GM12892 (cell line): ENCODE measurements at regions not wholly inside any gene's neighbourhood (a gene's known extent, or its start where the extent isn't known, plus 50 kb on each side); places are given as distances from the start of the nearest gene placed in this dataset.

Experiments
- DNase-seq: peaks from one replicate; pipeline ENCODE4 v3.0.0; 2011; ENCODE audit not compliant: insufficient read length
- FAIRE-seq: peaks from 2 replicates; lab custom pipeline; 2011; peaks lifted over from hg19 to GRCh38; lab: Jason Lieb, UNC
- POLR2A ChIP-seq: IDR thresholded peaks from 2 replicates; pipeline ENCODE4 v1.6.1; 2011; ENCODE audit warnings: low read depth, low read length, control low read depth
- POLR2AphosphoS5 ChIP-seq: IDR thresholded peaks from 2 replicates; pipeline ENCODE4 v1.6.1; 2011; ENCODE audit warnings: low read depth, low read length, control low read depth
- TAF1 ChIP-seq: IDR thresholded peaks from 2 replicates; pipeline ENCODE4 v1.6.1; 2011; ENCODE audit warnings: low read depth, mild to moderate bottlenecking, control low read depth, low read length, borderline replicate concordance

DNA sequence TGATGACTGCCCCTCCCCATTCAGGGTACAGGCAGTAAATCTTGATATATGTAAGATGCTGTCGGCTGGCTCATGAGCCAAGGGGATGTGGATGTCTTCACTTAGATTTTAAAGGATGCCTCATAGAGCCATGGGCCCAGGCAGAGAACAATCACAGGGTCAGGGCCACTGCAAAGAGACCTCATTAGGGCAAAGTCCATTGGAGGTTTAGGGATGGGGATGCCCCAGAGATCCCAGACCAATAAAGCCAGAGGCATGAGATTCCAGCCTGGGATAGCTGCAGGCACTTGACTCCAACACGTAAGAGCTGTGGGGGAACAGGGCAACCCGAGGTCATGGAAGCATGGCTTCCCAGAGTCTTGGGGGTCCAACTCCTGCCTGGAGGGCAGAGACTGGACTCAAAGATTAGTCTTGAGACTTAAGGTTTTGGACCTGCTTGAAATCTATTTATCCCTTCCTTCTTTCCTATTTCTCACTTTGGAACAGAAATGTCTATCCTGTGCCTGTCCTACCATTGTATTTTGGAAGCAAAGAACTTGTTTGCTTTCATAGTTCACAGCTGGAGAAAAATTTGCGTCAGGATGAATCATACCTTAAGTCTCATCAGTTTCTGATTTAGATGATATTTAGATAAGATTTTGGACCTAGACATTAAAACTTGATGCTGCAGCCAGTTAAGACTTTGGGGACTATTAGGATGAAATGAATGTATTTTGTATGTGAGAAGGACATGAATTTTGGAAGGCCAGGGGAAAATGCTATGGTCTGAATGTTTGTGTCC is 101.3 kb upstream of the ADRA1B start:
- TF ChIP-seq POLR2A = no peak
- TF ChIP-seq POLR2AphosphoS5 = no peak
- TF ChIP-seq TAF1 = no peak
- no peak for FAIRE-seq
- no peak for DNase-seq

DNA sequence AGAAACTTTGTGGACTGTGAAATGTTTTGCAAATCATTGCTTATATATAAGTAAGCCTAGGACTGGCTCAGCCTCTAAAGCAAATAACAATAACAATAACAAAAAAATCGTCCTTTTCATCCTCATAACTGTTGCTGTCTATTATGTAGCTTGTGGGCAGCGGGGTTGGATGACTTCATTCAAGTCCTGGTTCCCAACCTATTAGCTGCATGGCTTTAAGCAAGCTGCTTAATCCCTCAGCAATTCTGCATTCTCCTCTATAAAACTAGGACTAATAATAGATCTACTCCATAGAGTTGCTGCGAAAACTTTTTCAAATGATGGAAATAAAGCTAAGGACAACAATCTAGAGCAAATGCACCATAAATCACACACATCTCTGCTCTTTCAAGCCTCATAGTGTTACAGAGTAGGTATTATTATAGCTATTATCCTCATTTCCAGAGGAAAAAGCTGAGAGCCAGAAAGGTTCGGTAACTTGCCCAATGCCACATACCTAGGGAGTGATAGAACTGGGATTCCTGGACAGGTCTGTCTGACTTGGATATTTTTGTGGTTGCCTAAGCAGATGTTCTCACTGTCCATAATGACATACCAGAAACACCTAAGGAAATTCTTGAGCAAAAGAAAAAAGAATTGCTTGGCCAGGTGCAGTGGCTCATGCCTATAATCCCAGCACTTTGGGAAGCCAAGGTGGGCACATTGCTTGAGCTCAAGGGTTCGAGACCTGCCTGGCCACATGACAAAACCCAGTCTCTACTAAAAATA is 98.8 kb upstream of the ADRA1B start:
- DNase-seq = no peak
- no peak for FAIRE-seq
- TF ChIP-seq POLR2AphosphoS5 (no peak), TAF1 (no peak), POLR2A (no peak)

- FAIRE-seq = no peak
- DNase-seq = no peak
- TF ChIP-seq POLR2A = no peak
- no peak for TF ChIP-seq POLR2AphosphoS5
- no peak for TF ChIP-seq TAF1
These were observed 96.5 kb upstream of the ADRA1B start for GRCh38 chr5:159819591-159820411.

DNA sequence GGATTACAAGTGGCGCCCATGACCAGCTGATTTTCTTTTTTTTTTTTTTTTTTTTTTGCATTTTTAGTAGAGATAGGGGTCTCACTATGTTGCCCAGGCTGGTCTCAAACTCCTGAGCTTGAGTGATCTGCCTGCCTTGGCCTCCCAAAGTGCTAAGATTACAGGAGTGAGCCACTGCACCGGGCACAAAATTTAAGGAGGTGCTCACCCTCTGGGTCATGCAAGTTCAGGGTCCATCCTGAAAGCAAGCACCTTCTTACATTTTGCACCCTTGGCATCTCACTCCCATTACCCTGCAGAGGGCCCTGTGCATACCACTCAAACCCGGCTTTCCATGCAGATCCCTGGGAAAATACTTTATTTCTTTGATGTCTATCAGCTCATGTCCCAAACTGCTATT is 95.6 kb upstream of the ADRA1B start:
- no peak for FAIRE-seq
- no peak for TF ChIP-seq POLR2A
- no peak for DNase-seq

- FAIRE-seq = no peak
- DNase-seq = no peak
- TF ChIP-seq TAF1 (no peak), POLR2A (no peak), POLR2AphosphoS5 (no peak)
These were observed 94.8 kb upstream of the ADRA1B start for GRCh38 chr5:159821461-159821940.

- FAIRE-seq (no peak), DNase-seq (no peak)
- TF ChIP-seq POLR2AphosphoS5 (no peak), POLR2A (no peak), TAF1 (no peak)
These were observed 91.8 kb upstream of the ADRA1B start for GRCh38 chr5:159824188-159825161.

DNA sequence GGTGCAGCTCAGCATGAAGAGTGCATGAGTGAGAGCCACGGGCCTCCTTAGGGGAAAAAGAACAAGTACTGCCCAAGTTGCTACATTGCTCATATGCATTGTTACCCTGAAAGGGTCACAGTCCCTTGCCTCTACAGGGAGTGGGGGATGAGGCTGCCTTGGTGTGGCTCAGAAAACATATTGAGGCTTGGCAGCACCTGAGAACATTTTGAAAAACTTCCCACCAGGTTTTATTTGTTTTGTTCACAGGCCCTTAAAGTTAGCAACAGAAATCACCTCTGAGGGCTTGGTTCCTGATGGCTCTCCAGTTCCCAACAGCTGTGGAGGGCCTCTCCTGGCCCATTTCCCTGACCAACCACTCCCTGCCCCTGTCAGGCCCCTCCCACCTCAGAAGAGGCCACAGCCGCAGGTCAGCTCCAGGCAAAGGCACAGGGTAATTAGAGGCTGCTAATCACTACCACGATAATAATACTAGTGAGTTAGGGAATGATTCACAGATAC is 90.7 kb upstream of the ADRA1B start:
- TF ChIP-seq POLR2A (no peak), TAF1 (no peak), POLR2AphosphoS5 (no peak)
- no peak for DNase-seq

DNA sequence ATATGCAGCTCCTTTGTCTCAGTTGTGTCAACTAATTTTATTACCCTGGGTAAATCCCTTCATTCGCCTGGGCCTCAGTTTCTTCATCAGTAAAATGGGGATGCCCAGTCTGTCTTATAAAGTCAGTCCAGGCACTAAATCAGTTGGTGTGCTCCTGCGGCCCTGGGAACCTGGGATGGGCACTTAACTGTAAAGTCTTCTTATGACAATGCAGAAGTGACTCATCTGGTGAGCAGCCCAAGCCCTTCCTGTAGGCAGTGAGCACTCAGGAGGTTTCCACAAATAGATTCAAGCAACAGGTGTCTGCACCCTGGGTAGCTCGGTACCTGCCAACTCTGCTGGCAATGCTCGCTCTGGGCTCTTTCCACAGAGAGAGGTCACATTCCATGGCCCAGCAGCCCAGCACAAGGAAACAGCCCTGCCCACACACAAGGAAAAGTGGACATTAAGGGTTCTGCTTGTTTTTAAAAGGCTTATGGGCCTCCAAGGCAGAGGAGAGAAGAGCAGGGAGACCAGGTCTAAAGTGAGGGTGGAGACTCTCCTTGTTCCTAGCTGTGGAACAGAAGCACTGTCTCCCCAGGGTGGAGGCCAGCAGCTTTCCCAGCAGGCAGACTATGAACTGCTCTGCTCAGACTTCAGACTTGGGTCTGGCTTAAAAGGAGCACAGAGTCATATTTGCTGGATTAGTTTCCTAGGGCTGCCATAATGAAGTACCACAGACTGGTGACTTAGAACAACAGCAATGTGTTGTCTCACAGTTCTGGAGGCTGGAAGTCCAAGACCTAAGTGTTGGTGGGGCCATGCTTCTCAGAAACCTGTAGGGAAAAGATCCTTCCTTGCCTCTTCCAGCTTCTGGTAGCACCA is 89.7 kb upstream of the ADRA1B start:
- peak; percentile 14 for DNase-seq
- TF ChIP-seq POLR2A (no peak), POLR2AphosphoS5 (no peak), TAF1 (no peak)
- peak; percentile 71 for FAIRE-seq

More for the DNA sequence above, 90.7 kb upstream of the ADRA1B start:
- no peak for FAIRE-seq

- no peak for DNase-seq
- no peak for FAIRE-seq
- TF ChIP-seq POLR2AphosphoS5 (no peak), TAF1 (no peak), POLR2A (no peak)
These were observed 88.4 kb upstream of the ADRA1B start for GRCh38 chr5:159827861-159828260.
